ENCODE measurements at regions not wholly inside any gene's neighbourhood (a gene's known extent, or its start where the extent isn't known, plus 50 kb on each side); places are given as distances from the start of the nearest gene placed in this dataset.
"Not testable (repeated sequence)": the region's sequence is repeated elsewhere in the genome, so short reads cannot be mapped to it uniquely, and the experiment has no call there.

- no peak for DNase-seq
Measured at GRCh38 chrX:140447150-140447549, 57.7 kb downstream of the SOX3 start.

GRCh38 chrX:140440876-140441275, 64.0 kb downstream of the SOX3 start:
- no peak for DNase-seq

- peak; percentile 1 for DNase-seq
Measured at GRCh38 chrX:140439476-140439875, 65.4 kb downstream of the SOX3 start.

GRCh38 chrX:140434347-140434746, 70.5 kb downstream of the SOX3 start:
- DNase-seq, result no peak

GRCh38 chrX:140433582-140433981, 71.3 kb downstream of the SOX3 start:
- DNase-seq, result no peak

- no peak for DNase-seq
Measured at GRCh38 chrX:140432346-140433175, 72.3 kb downstream of the SOX3 start.

GRCh38 chrX:140431521-140431920, 73.3 kb downstream of the SOX3 start:
- DNase-seq, result no peak

GRCh38 chrX:140425712-140426395, 79.0 kb downstream of the SOX3 start:
- no peak for DNase-seq

- DNase-seq, result no peak
Measured at GRCh38 chrX:140422501-140422900, 82.4 kb downstream of the SOX3 start.

- not testable (repeated sequence) for DNase-seq
Measured at GRCh38 chrX:140402131-140402530, 102.7 kb downstream of the SOX3 start.

GRCh38 chrX:140396326-140396725, 108.5 kb downstream of the SOX3 start:
- not testable (repeated sequence) for DNase-seq

- DNase-seq, result no peak
Measured at GRCh38 chrX:140393507-140393906, 111.4 kb downstream of the SOX3 start.

- DNase-seq, result no peak
Measured at GRCh38 chrX:140391313-140391712, 113.6 kb downstream of the SOX3 start.

- DNase-seq, result peak; percentile 1
Measured at GRCh38 chrX:140389331-140389730, 115.5 kb downstream of the SOX3 start.

GRCh38 chrX:140362861-140363260, 142.0 kb downstream of the SOX3 start:
- DNase-seq, result no peak

- DNase-seq, result no peak
Measured at GRCh38 chrX:140360924-140361323, 143.9 kb downstream of the SOX3 start.

- DNase-seq, result peak; percentile 52
Measured at GRCh38 chrX:140360284-140360683, 144.6 kb downstream of the SOX3 start.

GRCh38 chrX:140355922-140356321, 148.9 kb downstream of the SOX3 start:
- DNase-seq, result no peak

GRCh38 chrX:140355429-140355828, 149.4 kb downstream of the SOX3 start:
- DNase-seq, result no peak

GRCh38 chrX:140354431-140355120, 150.3 kb downstream of the SOX3 start:
- no peak for DNase-seq

GRCh38 chrX:140346729-140347128, 158.1 kb downstream of the SOX3 start:
- DNase-seq, result no peak

GRCh38 chrX:140343226-140343868, 161.5 kb downstream of the SOX3 start:
- DNase-seq, result no peak

GRCh38 chrX:140342410-140342809, 162.5 kb downstream of the SOX3 start:
- no peak for DNase-seq
